ENCODE measurements at regions not wholly inside any gene's neighbourhood (a gene's known extent, or its start where the extent isn't known, plus 50 kb on each side); places are given as distances from the start of the nearest gene placed in this dataset.
"Not testable (repeated sequence)": the region's sequence is repeated elsewhere in the genome, so short reads cannot be mapped to it uniquely, and the experiment has no call there.

DNA sequence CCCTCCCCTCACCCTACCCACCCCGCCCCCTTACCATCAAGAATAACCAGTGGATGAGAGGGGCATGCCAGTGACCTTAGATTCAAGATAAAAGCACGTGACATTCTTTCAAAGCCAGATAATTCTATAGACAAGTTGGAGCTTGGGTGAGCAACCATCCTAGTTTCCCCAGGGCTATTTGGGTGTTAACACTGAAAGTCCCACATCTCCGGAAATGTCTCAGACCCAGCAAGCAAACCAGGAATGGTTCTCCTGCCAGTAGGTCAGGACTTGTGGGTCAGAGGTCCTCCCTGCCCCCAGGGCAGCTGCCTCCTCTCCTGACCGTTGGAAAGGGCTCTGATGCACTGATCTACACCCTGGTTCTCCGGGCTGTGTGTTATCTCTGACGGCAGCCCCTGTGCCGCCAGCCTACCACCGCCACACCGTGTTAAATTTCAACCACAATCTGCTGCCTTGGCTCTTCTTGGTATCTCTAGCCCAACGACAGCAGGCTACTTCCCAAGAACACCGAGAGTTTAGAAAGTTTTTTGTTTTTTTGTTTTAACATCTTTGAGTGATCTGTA lies 287.0 kb downstream of the BCL2L11 start:
- not testable (repeated sequence) for DNase-seq

DNA sequence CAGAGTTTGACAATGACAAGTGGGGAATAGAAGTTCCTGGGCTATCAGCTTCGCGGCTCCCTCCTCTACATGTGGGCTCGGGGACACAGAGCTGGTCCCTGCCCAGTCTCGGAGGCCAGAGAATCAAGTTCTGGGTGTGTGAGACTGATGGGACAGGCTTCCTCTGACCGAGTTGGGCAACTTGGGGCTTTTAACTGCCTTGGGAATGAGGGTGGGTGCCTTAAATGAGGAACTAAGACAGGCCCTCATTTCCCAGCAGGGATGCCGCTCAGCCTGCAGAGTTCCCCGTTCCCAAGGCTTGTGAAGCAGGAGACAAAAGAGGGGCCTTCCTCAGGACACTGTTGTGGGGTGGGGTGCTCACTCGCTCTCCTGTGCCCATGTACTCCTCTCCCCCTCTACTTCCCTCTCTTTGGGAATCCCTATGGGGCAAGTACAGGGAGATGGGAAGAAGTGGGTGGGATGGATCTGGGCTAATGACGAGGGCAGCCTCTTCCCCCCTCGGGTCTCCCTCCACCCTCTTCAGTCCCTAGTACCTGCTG lies 290.2 kb downstream of the BCL2L11 start:
- peak; percentile 19 for DNase-seq

GRCh38 chr2:111411867-111412681 lies 291.4 kb downstream of the BCL2L11 start:
- DNase-seq, result not testable (repeated sequence)

- peak; percentile 23 for DNase-seq
These were observed 292.3 kb downstream of the BCL2L11 start for GRCh38 chr2:111412841-111413650.

- DNase-seq, result not testable (repeated sequence)
These were observed 293.2 kb downstream of the BCL2L11 start for GRCh38 chr2:111413950-111414349.

- peak; percentile 76 for DNase-seq
These were observed 295.3 kb downstream of the BCL2L11 start for GRCh38 chr2:111415765-111416743.

DNA sequence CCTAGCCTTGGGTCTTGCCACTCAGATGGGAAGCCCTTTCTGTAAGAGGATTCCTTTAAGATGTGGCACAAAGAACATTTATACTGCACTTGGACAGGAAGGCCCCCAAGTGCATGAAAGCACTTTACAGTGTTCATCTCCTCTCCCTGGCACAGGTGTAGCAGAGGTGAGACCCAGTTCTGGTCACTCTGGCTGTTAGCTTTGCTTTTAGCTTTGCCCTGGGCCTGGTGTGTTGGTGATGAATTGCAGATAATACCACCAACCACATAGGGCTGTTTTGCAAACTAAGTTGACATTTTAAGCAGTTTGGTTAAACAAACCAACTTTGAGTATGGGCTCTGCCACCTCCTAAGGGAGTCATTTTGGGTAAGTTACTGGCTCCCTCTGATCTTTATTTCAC lies 296.3 kb downstream of the BCL2L11 start:
- DNase-seq, result not testable (repeated sequence)

DNA sequence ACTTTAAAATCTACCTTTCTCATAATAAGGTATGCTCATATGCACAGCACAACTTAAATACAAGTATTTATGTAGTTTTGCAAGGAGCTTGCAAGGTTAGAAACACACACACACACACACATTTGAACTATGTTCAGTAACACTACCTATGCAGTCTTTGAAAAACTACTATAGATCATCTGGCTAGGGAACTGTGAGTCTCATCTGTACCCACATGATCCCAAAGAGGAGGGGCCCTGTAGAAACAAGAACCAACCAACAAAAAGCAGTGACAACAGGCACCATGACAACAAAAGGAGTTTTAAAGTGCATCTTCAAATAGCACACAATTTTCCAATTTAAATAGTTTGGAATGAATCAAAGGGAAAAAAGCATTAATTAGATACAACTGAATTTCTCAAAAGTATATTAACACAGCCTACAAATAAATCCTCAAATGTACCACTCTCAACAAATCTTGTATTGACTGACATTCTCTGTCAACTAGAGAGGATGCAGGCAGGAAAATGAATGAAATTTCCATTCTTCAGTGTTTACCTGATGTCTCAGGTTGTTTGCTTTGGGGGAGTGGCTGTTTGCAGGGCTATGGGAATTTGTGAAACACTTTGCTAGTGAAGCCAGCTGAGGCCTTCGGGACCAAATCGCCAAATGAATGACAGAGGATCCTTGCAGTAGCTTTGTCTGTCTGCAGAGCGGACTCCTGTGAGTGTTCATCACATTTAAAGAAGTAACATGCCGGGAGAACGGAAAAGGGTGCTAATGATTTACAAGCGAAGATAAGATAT lies 297.6 kb downstream of the BCL2L11 start:
- peak; percentile 17 for DNase-seq

DNA sequence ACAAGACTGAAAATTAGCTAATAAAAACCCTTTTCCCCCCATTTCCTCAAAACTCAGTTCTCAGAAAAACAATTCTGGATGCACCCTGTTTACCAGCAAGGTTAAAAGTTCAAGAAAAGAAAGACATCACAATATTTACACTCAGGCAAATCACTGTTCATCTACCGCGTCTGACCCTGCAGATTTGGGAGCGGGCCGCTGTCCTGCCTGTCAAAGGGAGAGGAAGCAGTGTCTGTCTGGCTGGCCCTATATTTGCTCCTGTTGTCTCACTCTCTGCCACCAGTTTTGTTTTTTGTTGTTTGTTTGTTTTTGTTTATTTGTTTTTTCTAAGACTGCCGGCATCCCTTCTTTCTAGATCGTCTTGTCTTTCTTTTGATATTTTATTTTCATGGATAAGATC lies 299.4 kb downstream of the BCL2L11 start:
- DNase-seq, result not testable (repeated sequence)

DNA sequence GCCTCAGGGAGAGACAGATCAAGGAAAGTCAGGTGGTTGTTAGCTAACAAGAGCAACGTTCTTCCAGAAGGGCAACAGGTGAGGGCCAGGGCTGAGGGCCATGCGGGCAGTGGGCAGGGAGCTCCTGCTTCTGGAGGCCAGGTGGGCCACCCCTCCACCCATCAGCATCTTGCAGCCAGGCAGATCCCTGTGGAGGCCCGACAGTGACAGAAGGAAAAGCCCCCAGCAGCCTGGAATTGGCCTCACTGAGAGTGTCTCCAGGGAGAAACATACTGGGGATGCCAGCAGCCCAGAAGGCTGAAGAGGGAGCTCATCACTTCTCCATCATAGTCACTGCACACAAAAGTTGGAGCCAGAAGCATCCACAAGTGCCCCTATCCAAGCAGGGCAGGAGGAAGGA lies 300.1 kb downstream of the BCL2L11 start:
- DNase-seq, result not testable (repeated sequence)

- DNase-seq, result not testable (repeated sequence)
These were observed 301.2 kb downstream of the BCL2L11 start for GRCh38 chr2:111421949-111422348.

DNA sequence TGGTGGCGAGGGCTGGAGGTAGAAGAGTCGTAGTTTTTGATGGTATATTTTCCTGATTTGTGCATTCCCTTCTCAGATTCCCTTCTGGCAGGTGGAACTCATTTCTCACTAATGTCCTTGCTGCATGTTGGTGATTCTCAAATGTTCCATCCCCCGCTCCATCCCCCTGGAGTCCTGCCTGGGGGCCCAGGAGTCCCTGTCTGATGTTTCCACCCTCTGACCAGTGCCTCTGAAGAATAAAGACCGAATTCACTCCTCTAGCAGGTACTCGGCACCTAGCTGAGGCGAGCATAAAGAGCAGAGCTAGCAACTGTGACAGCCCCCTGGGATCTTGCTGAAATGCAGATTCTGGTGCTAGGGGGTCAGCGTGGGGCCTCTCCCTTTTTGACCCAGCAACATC lies 301.8 kb downstream of the BCL2L11 start:
- DNase-seq, result not testable (repeated sequence)

GRCh38 chr2:111423184-111423583 lies 302.5 kb downstream of the BCL2L11 start:
- not testable (repeated sequence) for DNase-seq

DNA sequence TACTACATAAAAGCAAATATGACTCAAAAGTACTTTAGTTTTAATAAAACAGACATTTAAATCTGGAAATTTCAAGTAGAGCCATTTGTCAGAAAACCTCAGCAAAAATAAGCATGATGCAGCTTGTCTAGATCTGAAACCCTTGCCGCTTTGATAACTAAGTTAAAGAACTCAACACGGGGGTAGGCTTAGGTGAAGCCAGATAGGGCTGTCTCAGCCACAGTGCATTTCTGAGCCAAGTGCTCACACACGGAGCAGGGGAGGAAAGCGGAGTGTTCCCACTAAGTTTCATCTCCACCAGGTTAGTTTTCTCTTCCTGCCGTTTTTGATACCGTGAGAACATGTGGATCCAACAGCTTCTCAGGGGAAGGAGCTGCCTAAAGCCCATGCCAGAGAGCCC lies 303.5 kb downstream of the BCL2L11 start:
- DNase-seq, result not testable (repeated sequence)

DNA sequence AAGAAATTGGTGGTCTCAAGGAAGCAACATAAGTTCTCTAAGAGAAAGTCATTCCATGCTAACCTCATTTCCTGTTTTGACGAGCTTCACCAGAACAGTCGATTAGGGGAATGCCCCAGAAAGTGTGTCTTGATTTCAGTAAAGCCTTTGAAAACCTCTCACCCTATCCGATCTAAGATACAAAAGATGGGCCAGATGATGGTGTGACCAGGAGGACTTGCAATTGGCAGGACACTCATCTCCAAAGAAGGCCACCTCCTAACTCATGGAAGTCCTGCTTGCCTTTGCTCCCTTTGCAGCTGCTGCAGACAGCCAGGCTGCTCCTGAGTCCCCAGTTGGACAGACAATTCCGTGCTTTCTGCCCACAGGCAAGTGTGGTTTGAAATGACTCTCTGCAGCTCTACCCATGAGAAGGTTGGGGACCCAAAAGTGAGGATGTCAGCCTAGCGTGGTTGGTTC lies 304.2 kb downstream of the BCL2L11 start:
- not testable (repeated sequence) for DNase-seq

- DNase-seq, result not testable (repeated sequence)
These were observed 305.1 kb downstream of the BCL2L11 start for GRCh38 chr2:111425789-111426201.

GRCh38 chr2:111427346-111427745 lies 306.6 kb downstream of the BCL2L11 start:
- DNase-seq, result not testable (repeated sequence)

DNA sequence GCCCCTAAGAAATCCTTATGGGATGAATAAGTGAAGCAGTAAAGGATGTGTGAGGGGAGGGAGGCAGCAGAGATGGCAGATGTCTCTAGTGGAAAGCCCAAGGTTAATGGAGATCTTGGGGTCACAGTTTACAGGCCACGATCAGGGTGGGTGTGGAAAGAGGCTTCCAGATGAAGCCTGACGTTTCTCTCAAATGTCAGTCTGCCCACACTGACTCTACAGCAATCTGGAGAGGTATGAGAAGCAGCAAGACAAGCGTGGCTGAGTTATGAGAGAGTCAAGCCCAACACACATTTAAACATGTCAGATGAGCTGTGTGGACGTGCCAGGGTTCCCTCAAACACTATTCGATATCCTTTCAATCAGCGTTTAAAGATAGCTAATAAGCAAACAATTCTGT lies 308.2 kb downstream of the BCL2L11 start:
- not testable (repeated sequence) for DNase-seq

- DNase-seq, result not testable (repeated sequence)
These were observed 308.6 kb downstream of the BCL2L11 start for GRCh38 chr2:111429353-111429752.

DNA sequence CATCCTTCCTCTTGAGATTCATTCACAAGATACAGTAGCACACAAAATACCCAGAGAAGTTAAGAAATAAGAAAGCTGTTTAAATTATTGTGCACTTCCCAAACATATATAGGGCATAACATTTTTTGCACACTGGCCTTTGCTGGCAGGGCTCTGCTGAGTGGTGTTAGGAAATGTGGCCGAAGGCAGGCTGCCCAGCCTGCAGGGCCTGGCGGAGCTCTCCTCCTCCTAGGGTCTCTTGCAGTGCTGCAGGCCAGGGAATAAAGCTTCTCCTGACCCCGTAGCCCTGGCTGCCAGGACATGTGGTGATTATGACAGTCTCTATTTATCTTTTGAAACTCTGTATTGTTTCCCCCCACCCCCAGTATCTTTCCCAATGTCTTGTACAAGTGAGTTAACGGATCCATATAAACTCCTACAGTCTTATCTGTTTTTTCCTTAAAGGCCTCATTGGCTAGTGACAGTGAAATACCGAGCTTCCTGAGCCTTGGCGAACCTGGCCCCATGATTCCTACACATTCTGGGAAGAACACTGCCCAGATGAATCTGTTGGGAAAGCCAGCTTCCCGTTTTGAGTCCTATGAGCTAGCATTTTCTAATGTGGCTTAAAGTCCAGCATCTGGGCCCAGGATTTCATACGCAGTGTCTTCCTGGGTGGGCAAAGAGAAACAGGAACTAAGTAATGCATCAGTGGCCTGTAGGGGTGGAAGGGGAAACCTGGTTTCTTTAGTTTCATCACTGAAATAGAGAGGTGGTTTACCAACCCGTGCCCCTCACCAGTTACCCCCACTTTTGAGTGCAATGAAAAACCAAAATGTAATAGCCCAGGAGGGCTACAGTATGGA lies 310.3 kb downstream of the BCL2L11 start:
- DNase-seq, result peak; percentile 43

Measured in inflammatory macrophage treated with lipopolysaccharide for 4 hours (primary cell).